Spleen (tissue), 7 donors: ENCODE measurements at regions not wholly inside any gene's neighbourhood (a gene's known extent, or its start where the extent isn't known, plus 50 kb on each side); places are given as distances from the start of the nearest gene placed in this dataset.

Experiments
- POLR2A ChIP-seq, 3 donors: fragments of 450-650 bp; IDR thresholded peaks; one replicate each; pipeline ENCODE4 v1.5.1; 2017; ENCODE audit warnings: antibody characterized with exemption in 3 of 3, mild to moderate bottlenecking in 1 of 3
- POLR2AphosphoS5 ChIP-seq, 3 donors: sonication (generic); formaldehyde crosslinking; IDR thresholded peaks; one replicate each; pipeline ENCODE4 v1.5.1; 2017; ENCODE audit warnings: antibody characterized with exemption in 3 of 3
- TF ChIP-seq, protein P1 (sequence below), 11 experiments: fragments of 200-600 bp in 7 of 11; fragments of 450-650 bp in 4 of 11; sonication (generic) in 4 of 11; IDR thresholded peaks in 8 of 11; conservative IDR thresholded peaks in 3 of 11; 1 replicate in 7 of 11; 2 replicates in 4 of 11; pipeline versions ENCODE4 v1.4.0 to v1.8.0; 2016 to 2021; ENCODE audit warnings: antibody characterized with exemption in 11 of 11, inconsistent platforms in 4 of 11, mild to moderate bottlenecking in 1 of 11
- donor health status: DM: no; HTN: no; CAD: no; lungs with moderate emphysema.
- donor health status: DM: no; HTN: no; CAD: no.
- donor health status: DM: no; HTN: no; CAD: no.

- no peak for TF ChIP-seq POLR2A (IDR thresholded peaks at IDR 0.05)
- TF ChIP-seq, protein P1, sequence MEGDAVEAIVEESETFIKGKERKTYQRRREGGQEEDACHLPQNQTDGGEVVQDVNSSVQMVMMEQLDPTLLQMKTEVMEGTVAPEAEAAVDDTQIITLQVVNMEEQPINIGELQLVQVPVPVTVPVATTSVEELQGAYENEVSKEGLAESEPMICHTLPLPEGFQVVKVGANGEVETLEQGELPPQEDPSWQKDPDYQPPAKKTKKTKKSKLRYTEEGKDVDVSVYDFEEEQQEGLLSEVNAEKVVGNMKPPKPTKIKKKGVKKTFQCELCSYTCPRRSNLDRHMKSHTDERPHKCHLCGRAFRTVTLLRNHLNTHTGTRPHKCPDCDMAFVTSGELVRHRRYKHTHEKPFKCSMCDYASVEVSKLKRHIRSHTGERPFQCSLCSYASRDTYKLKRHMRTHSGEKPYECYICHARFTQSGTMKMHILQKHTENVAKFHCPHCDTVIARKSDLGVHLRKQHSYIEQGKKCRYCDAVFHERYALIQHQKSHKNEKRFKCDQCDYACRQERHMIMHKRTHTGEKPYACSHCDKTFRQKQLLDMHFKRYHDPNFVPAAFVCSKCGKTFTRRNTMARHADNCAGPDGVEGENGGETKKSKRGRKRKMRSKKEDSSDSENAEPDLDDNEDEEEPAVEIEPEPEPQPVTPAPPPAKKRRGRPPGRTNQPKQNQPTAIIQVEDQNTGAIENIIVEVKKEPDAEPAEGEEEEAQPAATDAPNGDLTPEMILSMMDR (IDR thresholded peaks at IDR 0.05 in 8 of 11, conservative IDR thresholded peaks at IDR 0.05 in 3 of 11) = no peak
- no peak for TF ChIP-seq POLR2AphosphoS5 (IDR thresholded peaks at IDR 0.05)
These were observed 61.4 kb upstream of the ADRB1 start for GRCh38 chr10:113982296-113982695.
